ENCODE measurements at regions not wholly inside any gene's neighbourhood (a gene's known extent, or its start where the extent isn't known, plus 50 kb on each side); places are given as distances from the start of the nearest gene placed in this dataset.
"Not testable (repeated sequence)": the region's sequence is repeated elsewhere in the genome, so short reads cannot be mapped to it uniquely, and the experiment has no call there.

GRCh38 chr1:73766786-73767348 lies 431.1 kb downstream of the LRRIQ3 start:
- DNase-seq, result no peak

GRCh38 chr1:73765551-73766233 lies 432.3 kb downstream of the LRRIQ3 start:
- DNase-seq, result peak; percentile 19

GRCh38 chr1:73761559-73761958 lies 436.4 kb downstream of the LRRIQ3 start:
- DNase-seq, result no peak

- no peak for DNase-seq
Observed at GRCh38 chr1:73759011-73759410, 439.0 kb downstream of the LRRIQ3 start.

GRCh38 chr1:73756817-73757216 lies 441.2 kb downstream of the LRRIQ3 start:
- no peak for DNase-seq

GRCh38 chr1:73755649-73756048 lies 442.3 kb downstream of the LRRIQ3 start:
- DNase-seq, result peak; percentile 81

- no peak for DNase-seq
Observed at GRCh38 chr1:73749996-73750395, 448.0 kb downstream of the LRRIQ3 start.

GRCh38 chr1:73744985-73745384 lies 453.0 kb downstream of the LRRIQ3 start:
- no peak for DNase-seq

- DNase-seq, result no peak
Observed at GRCh38 chr1:73736125-73736524, 461.9 kb downstream of the LRRIQ3 start.

- DNase-seq, result no peak
Observed at GRCh38 chr1:73727036-73727435, 470.9 kb downstream of the LRRIQ3 start.

- no peak for DNase-seq
Observed at GRCh38 chr1:73722055-73722454, 475.9 kb downstream of the LRRIQ3 start.

GRCh38 chr1:73717976-73718375 lies 480.0 kb downstream of the LRRIQ3 start:
- DNase-seq, result no peak

- DNase-seq, result no peak
Observed at GRCh38 chr1:73711089-73711488, 486.9 kb downstream of the LRRIQ3 start.

- no peak for DNase-seq
Observed at GRCh38 chr1:73701826-73702225, 496.1 kb downstream of the LRRIQ3 start.

GRCh38 chr1:73676186-73676585 lies 521.8 kb downstream of the LRRIQ3 start:
- DNase-seq, result no peak

- peak; percentile 37 for DNase-seq
Observed at GRCh38 chr1:73674945-73675561, 522.9 kb downstream of the LRRIQ3 start.

- DNase-seq, result peak; percentile 55
Observed at GRCh38 chr1:73673971-73674370, 524.0 kb downstream of the LRRIQ3 start.

GRCh38 chr1:73671530-73671929 lies 526.4 kb downstream of the LRRIQ3 start:
- DNase-seq, result no peak

- not testable (repeated sequence) for DNase-seq
Observed at GRCh38 chr1:73667959-73668358, 530.0 kb downstream of the LRRIQ3 start.

GRCh38 chr1:73662526-73662925 lies 535.5 kb downstream of the LRRIQ3 start:
- no peak for DNase-seq

GRCh38 chr1:73659136-73659535 lies 538.8 kb downstream of the LRRIQ3 start:
- no peak for DNase-seq

- DNase-seq, result no peak
Observed at GRCh38 chr1:73654714-73655113, 543.3 kb downstream of the LRRIQ3 start.

GRCh38 chr1:73644198-73644597 lies 553.8 kb downstream of the LRRIQ3 start:
- DNase-seq, result no peak

- no peak for DNase-seq
Observed at GRCh38 chr1:73639494-73639893, 558.5 kb downstream of the LRRIQ3 start.

GRCh38 chr1:73637264-73637663 lies 560.7 kb downstream of the LRRIQ3 start:
- no peak for DNase-seq
